Kasumi-1 (cell line): ENCODE measurements at regions not wholly inside any gene's neighbourhood (a gene's known extent, or its start where the extent isn't known, plus 50 kb on each side); places are given as distances from the start of the nearest gene placed in this dataset.
"Not testable (repeated sequence)": the region's sequence is repeated elsewhere in the genome, so short reads cannot be mapped to it uniquely, and the experiment has no call there.

Source experiments
- DNase-seq, 2 experiments: peaks; one replicate each; lab custom pipeline; 2025; lab: John Stamatoyannopoulos, UW

GRCh38 chr14:28820677-28821076, 54.1 kb downstream of the FOXG1 start:
- DNase-seq: no peak

DNA sequence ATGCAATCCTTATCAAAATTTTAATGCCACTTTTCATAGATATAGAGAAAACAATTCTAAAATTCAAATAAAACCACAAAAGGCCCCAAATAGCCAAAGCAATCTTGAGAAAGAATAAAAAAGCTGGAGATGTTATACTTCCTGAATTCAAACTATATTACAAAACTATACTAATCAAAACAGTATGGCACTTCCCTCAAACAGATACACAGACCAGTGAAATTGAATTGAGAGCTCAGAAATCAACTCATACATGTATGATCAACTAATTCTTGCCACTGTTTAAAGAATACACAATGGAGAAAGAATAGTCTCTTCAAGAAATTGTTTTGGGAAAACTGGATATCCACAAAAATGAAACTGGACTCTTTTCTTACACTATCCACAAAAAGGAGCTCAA, 55.4 kb downstream of the FOXG1 start:
- no peak for DNase-seq

GRCh38 chr14:28823245-28823644, 56.7 kb downstream of the FOXG1 start:
- DNase-seq: no peak

- no peak for DNase-seq
Observed at GRCh38 chr14:28830115-28830534, 63.5 kb downstream of the FOXG1 start.

DNA sequence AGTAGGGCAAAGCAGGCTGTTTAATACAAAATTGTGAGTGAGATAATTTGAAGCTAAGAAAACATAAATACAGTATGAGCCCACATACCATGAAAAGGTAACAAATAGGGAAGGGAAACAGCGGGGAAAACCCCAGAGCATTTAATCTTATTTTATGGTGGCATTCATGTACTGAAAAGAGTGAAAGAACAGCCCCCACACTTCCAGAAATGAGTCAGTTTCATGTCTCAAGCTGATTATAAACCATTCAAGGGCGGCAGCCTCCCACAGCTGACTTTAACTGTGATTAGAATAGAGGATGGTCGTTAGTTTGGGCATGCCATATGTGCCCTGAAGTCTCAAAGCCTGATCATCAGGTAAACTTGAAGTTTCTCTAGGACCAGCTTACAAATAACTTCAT, 64.5 kb downstream of the FOXG1 start:
- no peak for DNase-seq

DNA sequence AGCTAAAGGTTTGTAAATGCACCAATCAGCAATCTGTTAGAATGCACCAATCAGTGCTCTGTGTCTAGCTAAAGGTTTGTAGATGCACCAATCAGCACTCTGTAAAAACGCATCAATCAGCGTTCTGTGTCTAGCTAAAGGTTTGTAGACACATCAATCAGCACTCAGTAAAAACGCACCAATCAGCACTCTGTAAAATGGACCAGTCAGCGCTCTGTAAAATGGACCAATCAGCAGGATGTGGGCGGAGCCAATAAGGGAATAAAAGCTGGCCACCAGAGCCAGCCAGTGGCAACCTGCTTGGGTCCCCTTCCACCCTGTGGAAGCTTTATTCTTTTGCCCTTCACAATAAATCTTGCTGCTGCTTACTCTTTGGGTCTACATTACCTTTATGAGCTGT, 76.0 kb downstream of the FOXG1 start:
- DNase-seq: not testable (repeated sequence)

GRCh38 chr14:28867571-28867970, 101.0 kb downstream of the FOXG1 start:
- DNase-seq: no peak

- DNase-seq: no peak
Observed at GRCh38 chr14:28870033-28870564, 103.5 kb downstream of the FOXG1 start.

DNA sequence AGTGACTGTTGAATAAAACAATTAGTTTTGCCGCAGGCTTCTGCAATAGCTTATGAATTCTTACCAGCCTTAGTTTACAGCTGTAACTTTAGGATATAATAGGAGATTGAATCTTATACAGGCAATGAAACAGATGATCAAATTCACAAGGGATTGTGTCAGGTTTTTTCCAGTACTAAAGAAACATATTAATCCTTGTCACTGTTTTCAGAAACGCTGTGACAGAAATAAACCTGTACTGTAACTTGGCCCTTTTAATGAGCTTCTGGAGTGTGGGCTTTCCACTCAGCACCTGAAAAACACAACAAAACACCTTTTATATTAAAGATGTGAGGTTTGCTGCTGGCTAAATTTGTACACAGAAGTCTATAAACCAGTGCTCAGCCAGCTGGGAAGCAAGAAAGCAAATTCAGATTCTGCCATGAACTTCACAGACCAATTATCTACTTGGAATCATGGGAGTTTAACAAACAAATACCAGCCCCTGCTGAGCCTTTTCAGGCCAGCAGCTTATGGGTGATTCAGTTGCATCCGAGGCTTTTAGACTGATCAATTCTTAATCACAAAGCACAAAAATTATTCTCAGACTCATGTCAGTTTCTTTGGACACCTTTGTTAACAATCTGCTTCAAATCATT, 109.5 kb downstream of the FOXG1 start:
- no peak for DNase-seq

DNA sequence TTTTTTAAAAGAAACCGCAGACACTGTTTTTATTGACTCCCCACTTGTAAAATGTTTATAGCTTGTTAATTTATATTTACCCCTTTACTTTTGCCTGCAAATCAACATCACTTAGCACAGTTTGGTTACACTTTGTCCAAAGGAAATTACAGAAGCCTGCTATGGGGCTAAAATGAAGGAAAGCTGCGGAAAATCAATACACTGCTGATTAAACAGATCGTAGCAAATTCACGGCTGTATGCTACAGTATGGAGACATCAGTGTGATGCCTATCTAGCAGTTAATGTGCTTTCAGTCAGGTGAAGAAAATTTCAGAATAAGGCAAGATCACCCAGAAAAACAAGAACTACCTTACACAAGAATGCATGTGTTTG, 110.0 kb downstream of the FOXG1 start:
- DNase-seq: no peak

DNA sequence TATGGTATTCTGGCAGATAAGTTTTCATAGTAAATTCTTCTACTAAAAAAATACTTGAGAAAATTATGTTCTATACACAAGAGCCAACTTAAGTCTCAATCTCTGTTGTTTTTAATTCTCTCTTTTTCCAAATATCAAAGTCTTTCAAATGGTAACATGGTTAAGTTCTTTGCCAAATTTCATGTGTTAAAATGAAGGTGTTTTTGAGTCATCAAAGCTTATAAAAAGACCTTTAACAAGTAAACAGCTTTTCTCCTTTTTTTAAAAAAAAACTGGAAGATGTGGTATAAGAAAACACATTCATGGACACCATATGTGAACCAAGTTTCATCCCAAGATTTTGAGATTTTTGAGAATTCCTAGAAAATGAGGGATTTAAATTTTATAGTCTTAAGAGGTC, 111.3 kb downstream of the FOXG1 start:
- DNase-seq: no peak

DNA sequence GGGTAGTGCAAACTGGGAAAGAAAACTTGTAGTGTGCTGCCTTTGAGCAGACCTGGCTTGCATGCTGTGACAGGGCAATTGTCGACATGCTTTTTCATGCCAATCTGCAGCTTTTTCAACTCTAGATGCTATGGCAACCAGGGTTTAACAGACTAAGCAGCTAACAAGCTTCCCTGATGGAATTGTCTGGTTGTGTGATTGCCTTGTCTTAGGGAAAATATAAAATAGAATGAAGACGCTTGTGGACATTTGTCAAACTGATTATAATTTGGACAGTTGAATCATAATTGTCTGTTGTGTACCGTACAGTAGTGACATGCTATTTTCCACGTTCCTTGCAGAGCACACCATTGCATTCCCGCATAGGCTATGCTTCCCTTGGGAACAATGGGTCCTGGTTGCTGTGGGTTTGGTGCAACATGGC, 113.0 kb downstream of the FOXG1 start:
- DNase-seq: no peak

DNA sequence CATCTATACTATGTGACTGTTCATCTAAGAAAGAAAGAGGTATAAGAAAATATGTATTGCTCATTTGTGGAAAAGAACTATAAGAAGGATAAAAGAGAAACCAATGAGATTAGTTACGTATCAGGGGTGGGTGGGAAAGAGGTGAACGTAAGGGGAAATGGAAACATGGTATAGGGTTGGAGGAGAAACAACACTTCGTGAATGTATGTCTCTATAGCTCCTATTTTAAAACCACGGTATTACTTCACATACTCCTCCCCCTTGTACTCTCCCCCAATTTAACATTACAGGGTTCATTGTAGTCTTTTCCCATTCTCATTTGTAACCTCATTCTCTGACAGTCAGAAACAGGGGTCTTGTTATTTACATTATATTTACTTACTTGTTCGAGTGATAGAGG, 120.4 kb downstream of the FOXG1 start:
- DNase-seq: no peak

- no peak for DNase-seq
Observed at GRCh38 chr14:28895389-28895788, 128.8 kb downstream of the FOXG1 start.

DNA sequence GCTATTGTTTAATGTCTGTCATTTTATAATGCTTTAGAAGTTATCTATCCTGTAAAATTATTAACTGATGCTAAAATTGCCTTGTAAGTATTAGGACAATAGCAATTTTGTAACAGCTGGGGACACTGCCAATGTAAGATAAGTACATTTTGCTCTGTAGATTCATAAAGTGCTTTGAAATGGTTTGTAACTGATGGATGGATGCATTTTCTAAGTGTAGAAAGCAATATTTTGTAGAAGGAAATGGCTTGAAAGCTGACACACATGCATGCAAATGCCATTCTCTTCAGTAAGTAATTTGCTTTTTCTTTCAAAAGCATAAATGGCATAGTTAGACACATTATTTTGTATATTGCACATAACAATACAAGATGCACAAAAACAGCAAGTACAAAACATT, 129.8 kb downstream of the FOXG1 start:
- no peak for DNase-seq

- DNase-seq: no peak
Observed at GRCh38 chr14:28901631-28902030, 135.0 kb downstream of the FOXG1 start.

- no peak for DNase-seq
Observed at GRCh38 chr14:28902930-28903329, 136.3 kb downstream of the FOXG1 start.

DNA sequence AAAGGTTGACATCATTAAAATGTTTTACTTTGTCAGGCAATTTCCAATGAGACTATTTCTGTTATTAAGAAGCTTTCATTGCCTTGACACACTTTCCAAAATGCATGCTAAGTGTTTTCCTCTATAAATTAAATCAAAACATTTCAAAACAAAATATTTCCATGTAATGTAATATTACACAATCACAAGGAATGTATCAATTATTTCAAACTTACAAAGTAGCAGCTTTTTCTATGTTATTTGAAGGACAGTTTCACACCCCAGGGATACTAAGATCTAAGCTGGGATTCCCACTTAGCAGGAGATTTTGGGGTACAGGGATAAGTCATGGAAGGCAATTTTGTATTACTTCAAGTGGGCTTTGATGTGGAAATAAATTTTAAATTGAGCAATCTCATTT, 144.9 kb downstream of the FOXG1 start:
- no peak for DNase-seq

- no peak for DNase-seq
Observed at GRCh38 chr14:28913056-28913455, 146.5 kb downstream of the FOXG1 start.

DNA sequence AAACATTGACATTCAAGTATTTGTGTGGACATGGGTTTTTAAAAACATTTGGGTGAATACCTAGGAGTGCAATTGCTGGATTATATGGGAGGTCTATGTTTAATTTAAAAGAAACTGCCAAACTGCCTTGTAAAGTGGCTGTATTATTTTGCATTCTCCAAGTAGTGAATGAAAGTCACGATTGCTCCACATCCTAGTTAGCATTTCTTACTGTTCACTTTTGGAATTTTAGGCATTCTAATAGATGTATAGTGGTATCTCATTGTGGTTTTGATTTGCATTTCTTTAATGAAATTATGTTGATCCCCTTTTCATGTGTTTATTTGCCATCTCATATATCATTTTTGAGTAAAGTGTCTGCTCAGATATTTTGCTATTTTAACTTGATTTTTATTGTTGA, 159.5 kb downstream of the FOXG1 start:
- DNase-seq: no peak

GRCh38 chr14:28931999-28932398, 165.4 kb downstream of the FOXG1 start:
- no peak for DNase-seq

GRCh38 chr14:28936601-28937000, 170.0 kb downstream of the FOXG1 start:
- DNase-seq: no peak

GRCh38 chr14:28941758-28942157, 175.2 kb downstream of the FOXG1 start:
- no peak for DNase-seq

GRCh38 chr14:28944605-28945004, 178.0 kb downstream of the FOXG1 start:
- DNase-seq: no peak
